SK-N-DZ (cell line): ENCODE measurements at regions not wholly inside any gene's neighbourhood (a gene's known extent, or its start where the extent isn't known, plus 50 kb on each side); places are given as distances from the start of the nearest gene placed in this dataset.
A peak's percentile ranks its signal among the peaks of the same experiment; 100 is the strongest.
"Not testable (repeated sequence)": the region's sequence is repeated elsewhere in the genome, so short reads cannot be mapped to it uniquely, and the experiment has no call there.

Experiments
- DNase-seq: peaks from one replicate; pipeline ENCODE4 v3.0.0-alpha.2; 2015; ENCODE audit warnings: low spot score

DNA sequence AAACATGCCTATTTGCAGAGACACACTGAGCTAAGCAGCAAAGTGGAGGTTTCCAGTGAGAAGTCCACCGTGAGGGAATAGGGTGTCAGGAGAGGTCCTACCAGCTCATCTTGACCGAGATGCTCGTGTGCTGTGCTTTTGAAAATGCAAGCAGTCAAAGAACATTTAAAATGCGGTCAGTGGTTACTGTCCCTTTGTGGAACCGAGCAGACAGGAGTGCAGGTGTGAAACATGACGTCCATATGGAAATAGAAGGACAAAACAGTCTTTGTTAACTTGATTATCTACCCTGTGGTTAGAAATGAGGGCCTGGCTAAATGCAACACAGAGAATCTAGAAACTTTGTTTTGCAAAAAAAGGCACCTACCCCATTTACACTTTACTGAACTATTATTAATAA lies 473.3 kb downstream of the SPATA31A6 start:
- DNase-seq, result not testable (repeated sequence)

DNA sequence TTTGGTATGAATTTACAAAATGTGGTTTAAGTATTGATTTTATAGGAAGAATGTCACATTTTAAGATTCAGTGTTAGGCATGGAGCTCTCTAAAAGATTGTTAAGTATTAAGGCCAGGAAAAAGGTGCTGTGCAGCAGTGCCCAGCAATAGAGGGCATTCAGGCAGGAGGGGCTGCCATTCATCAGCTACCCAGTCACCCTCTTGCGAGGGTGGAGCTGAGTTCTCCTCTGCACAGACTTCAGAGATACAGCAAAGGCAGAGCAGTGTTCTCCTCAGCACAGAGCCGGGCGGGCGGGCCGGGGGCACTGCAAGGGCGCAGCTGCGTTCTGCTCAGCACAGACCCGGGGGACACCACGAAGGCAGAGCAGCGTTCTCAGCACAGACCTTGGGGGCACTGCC lies 474.0 kb downstream of the SPATA31A6 start:
- DNase-seq, result not testable (repeated sequence)

DNA sequence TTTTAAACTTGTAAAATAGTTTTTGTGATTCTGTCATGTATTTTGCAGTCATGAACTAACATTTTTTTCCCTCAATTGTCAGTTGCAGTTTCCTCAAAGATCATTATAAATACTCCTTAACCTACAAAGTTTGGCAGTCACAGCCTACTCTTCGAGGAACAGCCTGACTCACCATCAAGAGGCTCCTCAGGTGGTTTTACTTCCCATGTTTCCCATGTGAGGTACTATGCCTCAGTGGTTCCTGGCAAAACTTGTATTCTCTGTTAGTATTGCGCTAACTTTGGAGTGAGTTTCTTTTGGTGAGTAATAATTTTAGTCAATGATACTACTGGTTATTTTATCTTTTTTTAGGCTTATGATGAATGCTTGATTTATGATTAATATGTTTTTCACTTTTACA lies 513.7 kb downstream of the SPATA31A6 start:
- DNase-seq, result not testable (repeated sequence)

DNA sequence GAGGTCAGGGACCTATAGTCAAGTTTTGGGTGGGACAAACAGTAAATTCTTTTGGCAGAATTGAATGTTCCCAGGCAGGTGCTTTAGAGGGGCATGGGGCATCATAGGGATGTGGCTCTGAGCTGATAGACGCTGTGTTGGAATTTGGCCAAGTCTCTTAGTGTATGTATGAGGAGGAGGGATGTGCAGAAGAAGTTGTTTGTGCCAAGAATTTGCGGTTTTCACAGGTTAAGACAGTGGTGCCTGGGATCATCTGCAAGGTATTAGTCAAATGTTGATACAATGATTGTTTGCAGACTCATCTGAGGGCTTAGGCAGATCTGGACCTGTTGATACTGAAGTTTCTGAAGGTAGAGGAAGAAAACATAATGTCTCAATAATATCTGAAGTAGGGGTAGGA lies 519.4 kb downstream of the SPATA31A6 start:
- not testable (repeated sequence) for DNase-seq

DNA sequence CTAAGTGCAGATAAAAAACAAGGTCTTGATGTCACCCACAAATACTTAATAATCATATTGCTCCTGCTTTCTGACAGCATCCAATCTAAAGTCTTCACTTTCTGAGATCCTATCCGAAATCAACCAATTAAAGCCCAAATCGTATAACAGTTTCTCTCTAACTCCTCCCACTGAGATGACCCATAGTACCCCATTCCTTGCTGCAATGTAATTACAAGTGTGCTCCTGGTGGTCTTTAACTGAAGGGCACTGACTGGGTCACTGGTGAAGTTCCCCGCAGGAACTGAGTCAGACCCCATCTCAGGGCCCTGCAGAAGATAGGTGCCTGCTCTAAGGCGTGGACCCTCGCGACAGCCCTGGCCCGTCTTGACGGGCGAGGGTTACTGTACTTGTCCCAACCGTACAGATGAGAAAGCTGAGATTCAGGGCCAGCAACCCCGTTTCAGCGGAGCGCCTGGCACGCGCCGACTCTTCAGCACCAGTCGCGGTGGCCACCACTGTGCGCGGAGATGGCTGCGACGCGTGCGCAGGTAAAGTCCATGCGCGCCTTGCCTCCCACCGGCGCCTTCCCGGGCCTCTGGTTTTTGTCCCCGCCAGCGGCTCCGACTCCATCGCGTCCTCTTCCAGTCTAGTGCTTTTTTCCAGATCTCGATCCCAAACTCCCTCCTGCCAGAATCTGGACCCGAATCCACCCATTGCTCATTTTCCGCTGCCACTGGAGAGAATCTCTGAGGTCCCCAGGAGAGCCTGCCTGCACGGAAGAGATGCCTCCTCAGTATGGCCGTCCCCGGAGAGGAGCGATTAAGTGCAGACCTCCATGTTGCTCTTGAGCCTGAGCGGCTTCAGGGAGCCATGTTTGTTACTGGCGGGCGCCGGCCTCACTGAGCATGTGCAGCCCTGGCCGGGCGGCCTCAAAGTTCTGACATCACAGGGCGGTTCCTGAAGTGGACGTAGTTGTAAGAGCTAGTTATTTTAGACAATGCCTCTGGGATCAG lies 541.7 kb downstream of the SPATA31A6 start:
- DNase-seq, result not testable (repeated sequence)

DNA sequence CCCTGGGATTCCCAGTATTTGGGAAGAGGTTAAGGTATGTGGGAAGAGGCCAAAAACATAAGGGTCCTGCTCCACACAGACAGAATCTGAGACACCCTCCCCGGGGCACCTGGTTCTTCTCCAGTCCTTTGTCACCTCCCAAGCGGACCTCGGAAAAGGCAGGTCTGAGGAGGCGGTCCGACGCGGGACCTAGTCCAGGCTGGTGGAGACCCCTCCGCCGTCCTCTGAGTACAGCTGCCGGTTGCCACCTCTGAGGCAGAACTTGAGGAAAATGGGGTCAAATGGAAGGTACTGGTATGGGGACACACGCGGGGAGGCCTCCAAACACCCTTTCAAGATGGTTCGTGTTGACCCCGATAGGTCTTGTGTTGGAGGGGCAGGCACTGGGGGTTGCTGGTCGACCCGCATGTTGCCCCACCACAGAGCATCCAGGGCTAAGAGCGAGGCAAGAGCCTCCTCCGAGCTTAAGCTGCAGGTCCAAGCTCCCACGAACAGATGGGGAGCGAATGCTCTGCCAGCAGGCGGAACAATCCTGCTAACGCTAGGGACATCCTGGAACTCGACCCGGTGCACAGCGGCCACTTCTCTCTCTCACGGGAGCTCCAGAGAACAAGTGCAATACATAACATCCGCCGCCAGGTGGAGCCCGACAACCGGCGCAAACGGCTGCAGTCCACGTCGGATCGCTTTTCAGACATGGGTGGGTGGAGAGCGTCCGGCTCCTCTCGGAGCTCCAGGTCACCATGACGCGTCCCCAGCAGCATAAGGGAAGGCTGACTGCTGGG lies 559.8 kb downstream of the SPATA31A6 start:
- DNase-seq, result peak; percentile 68

DNA sequence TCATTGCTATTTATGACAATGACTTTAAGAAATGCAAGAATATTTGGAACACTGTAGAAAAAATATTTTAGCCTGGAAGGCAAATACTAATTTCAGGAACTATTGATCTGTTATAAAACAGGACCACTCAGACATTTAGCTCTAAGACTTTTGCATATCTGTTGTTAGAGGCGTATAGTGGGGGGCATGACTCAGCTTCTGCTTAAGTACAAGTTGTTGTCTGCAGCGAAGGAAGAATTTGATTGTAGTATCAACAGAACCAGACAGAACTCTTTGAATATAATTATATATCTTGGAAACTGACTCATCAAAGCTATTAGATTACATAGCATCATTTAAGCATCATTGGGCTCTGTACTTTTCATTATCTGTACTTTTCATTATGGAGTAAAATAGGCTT lies 573.8 kb downstream of the SPATA31A6 start:
- not testable (repeated sequence) for DNase-seq

DNA sequence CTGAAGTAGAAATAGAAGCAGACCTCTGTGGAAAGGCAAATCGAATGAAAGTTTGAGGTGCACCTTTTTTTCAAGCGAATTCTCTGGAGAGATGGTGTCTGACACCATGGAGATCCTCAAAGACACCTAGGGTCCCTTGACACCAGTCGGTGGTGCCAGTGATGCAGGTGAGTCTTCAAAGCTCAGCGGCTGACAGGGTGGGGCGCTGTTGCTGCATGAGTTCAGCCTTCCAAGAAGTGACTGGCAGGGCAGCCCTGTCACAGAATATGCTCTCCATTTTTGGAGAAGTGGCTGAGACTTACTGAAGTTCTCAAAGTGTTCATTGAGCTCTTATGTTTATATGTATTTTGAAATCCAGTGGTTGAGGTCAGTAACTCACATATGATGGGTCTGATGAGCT lies 575.9 kb downstream of the SPATA31A6 start:
- DNase-seq, result not testable (repeated sequence)

DNA sequence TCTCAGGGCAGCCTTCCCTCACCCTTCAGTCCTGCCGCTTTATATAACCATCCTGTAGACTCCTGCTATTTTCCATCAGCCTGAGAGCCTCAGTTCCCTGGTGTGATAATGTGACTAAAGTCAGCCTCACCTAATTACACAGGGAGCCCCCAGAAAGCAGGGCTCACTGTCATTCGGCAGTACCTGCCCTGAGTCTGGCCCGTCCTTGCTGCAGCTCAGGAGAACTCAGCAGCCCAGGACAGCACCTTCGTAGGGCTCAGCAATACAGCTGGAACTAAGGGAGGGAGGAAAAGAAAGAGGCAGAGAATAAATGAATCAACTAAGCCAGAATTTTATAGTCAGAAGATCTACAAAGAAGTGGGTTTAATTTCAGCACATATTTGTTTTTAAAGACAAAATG lies 598.7 kb downstream of the SPATA31A6 start:
- not testable (repeated sequence) for DNase-seq

DNA sequence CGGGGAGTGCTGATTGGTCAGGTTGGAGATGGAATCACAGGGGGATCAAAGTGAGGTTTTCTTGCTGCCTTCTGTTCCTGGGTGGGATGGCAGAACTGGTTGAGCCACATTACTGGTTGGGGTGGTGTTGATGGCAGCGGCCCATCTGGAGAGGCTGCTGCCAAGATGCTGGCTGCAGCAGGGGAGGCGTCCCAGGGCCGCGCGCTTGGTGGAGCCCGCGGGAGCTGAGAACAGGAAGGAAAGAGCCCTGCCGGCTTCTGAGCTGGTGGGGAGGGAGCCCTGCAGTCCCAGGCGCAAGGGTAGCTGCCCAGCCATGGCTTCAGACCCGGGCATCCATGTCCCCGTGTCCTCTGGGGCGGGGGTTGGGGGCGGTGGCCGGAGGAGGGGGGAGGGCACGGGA lies 609.3 kb downstream of the SPATA31A6 start:
- DNase-seq, result not testable (repeated sequence)

DNA sequence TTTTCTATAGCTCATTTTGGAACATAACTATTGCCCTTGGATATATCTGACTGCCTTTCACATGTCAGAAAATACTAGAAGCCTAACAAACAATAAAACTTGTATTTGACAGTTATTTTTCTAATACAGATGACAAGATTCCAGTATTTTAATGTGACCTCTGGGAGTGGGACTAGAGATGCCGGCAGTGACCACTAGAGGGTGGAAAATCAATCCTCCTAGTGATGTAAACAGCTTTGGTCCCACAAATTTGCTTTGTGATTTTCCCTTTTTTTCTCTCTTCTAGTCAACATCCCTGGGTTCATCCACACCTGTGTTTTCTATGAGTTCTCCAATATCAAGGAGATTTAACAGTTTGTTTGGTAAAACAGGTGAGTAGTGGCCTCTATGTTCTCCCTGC lies 615.1 kb downstream of the SPATA31A6 start:
- DNase-seq, result not testable (repeated sequence)

DNA sequence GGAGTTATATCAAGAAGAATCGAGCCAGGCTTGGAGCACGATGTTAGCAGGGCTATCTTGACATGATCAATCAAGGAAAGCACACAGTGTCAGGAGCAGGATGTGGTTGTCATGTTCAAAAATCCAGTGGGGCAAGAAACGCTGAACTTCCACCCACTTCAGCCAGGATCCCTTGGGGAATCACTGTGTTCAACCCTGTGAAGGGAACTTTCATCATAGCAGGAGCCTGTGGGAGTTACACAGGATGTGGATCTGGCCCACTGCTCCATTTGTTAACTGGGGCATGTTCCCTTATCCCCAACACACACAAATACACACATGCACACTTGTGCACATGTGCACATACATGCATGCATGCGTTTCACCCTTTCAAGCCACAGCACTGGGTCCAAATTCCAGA lies 619.3 kb downstream of the SPATA31A6 start:
- DNase-seq, result not testable (repeated sequence)

DNA sequence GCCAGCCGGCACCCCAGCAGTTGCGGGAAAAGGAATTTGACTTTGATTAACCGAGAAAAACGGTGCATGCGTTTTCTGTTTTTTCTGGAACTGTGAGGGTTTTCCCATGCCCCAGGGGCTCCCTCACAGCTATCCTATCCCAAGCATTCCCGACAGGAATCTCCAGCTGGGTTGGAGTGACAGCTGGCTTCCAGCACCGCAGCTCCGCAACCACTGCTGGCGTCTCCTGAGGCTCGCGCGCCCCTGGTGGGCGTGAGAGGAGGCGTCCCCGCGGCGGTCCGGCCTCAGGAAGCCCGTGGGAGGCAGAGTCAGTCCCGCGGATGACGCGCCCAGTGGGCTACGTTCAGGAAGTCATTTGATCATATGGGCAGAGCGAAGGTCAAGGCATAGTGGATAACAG lies 623.2 kb downstream of the SPATA31A6 start:
- DNase-seq, result not testable (repeated sequence)

DNA sequence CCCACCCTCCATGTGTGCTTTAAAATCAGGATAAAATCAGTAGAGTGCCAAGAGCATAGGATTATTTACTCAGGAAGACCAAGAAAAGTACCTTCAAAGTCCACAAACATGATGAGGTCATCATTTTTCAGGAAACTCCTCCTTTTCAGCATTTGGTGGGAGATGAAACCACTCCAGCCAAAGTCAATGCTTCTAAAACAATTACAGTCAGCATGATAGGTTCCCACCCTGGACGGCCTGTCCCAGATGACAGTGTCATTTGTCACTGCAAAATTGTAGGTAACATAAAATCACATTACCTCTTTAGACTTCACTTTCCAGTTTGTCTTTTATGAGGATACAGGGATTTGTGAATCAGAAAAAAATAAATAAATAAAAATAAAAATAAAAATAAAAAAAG lies 638.0 kb downstream of the SPATA31A6 start:
- not testable (repeated sequence) for DNase-seq

DNA sequence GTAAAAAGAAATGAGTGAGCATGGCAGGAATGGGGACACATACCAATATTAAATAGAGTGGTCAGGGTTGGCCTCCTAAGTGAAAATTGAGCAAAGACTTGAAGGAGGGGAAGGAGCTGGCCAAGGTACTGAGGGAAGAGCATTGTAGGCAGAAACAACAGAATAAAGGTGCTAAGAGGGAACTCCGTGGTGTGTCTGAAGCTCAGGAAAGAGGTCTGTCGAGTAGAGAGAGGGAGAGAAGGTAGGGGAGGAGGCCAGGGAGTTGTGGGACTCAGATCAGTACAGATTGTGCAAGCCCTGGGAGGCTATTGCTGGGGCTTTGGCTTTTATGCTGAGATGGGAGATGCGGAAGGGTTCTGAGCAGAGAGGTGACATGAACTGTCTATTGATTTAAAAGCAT lies 664.7 kb downstream of the SPATA31A6 start:
- not testable (repeated sequence) for DNase-seq

DNA sequence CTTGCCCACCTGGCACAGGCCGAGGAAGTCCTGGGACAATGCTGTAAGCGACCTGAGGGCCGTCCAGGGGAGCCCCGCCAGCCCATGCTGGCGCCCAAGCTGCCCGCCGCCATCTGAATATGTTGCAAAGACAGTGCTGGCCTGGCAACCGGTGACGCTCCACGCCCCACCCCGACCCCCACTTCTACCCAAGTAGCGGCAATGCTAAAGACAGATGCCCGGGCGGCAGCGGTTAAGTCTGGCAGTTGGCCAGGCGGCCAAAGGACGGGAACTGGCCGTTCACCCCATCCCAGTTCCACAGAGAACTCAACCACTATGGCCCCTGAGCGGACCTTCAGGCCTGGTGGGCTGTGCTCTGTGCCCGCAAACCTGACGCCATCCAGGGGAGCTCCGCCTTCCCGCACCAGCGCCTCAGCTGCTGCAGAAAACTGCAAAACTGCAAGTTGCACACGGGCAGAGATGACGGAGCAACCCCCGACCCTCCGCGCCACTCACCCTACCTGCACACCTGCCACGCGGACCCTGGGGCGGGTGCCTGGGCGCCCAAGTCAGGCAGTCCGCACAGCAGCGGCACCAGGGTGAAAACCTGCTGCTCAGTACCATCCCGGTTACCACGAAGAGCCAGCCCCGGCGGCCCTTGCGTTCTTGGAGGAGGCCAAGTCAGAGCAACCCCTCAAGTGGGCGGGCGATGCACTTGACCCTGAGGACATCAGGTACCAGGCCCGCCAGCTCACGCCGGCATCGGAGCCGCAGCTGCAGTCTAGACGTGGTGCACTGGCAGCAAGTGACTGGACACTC lies 667.6 kb downstream of the SPATA31A6 start:
- DNase-seq, result not testable (repeated sequence)

DNA sequence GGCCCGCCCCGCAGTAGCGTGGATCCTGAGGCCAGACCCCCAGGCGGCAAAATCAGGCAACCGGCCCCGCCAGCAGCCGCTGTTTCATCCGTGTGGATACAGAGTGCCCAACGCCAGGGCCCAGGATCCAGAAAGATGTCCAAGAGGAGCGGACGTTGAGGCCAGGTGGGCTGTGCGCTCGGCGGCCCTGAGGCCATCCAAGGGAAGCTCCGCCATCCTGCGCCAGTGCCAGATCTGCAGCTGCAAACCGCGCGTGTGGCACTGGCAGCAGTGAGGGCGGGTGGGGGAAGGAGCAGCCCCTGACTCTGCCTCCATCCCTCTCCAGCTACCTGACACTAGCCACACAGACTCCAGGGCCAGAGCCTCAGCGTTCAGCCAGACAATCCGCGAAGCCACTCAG lies 668.2 kb downstream of the SPATA31A6 start:
- DNase-seq, result not testable (repeated sequence)

DNA sequence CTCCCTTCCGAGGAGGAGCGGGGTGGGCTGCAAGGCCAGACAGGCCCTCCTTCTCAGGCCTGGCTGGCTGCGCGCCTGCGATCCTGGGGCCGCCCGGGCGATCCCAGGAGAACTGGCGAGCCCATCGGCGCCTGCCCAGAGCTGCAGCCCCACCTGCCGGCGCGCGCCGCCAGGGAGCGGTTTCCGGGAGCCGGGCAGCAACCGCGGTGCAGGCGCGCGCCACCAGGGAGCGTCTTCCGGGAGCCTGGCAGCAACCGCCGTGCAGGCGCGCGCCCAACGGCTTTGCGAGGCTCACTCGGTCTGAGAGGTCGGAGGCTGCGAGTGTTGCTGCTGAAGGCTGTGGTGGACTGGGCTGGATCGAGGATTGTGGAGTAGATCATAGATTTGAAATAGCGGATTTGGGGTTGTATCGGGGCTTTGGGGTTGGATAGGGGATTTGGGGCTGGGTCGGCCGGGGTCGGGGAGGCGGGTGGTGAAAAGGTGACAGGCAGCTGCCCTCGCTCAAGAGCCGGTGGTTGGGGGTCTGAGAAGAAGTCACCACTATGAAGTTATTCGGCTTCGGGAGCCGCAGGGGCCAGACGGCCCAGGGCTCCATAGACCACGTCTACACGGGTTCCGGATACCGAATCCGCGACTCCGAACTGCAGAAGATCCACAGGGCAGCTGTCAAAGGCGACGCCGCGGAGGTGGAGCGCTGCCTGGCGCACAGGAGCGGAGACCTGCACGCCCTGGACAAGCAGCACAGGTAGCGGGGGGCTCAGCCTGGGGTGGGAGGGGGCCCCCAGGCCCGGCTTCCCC lies 668.9 kb downstream of the SPATA31A6 start:
- DNase-seq, result peak; percentile 10

DNA sequence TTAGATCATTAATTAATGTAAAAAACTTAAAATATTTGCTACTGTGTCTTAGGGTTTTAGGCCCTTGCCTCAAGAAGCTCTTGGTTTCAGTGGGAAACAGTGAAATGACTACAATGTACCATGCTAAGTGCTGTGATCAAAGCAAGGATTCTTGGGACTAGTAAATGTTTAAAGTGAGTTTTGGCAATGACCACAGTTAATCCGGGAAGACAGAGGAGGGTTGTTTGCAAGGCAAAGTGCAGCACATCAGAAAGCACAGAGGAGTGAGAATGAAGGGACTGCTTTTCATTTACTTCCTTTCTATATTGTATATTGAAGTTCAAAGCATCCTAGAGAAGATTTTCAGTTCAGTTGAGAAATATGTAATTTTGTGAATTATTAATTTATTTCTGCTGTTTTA lies 676.7 kb downstream of the SPATA31A6 start:
- DNase-seq, result not testable (repeated sequence)

DNA sequence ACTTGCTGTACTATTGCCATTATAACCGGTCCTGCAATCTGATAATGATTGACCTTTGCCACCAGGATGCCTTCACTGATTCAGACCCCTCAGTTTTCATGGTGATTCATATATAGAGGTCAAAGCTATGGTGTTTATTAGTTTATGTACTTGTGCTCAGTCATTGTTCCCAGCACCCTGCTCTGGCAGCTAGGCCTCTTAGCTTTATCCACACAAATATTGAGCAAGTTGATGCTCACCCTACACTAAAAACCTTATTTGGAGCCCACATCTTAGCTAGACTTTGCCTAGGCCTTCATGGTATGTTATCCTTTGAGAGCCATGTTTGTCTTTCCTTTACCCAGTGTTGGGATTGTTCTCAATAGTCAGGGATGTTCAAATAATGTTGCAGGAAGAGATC lies 679.0 kb downstream of the SPATA31A6 start:
- not testable (repeated sequence) for DNase-seq
